Endothelial cell of umbilical vein (primary cell): ENCODE measurements at regions not wholly inside any gene's neighbourhood (a gene's known extent, or its start where the extent isn't known, plus 50 kb on each side); places are given as distances from the start of the nearest gene placed in this dataset.

Source experiments
- BruUV-seq: library from RNA; stranded (reverse); fragments of 400-500 nt; replicated peaks from 2 replicates; lab custom pipeline; 2021; lab: Mats Ljungman, UMichigan
- CTCF ChIA-PET: fragments of 300-600, 350-600 bp; sonication (Branson Sonifier 250); formaldehyde crosslinking; loops from one replicate; lab custom pipeline; 2021; ENCODE audit warnings: antibody characterized with exemption, inconsistent platforms; lab: Charles Lee
- POLR2A ChIA-PET: fragments of 300-600, 350-600 bp; sonication (Branson Sonifier 250); formaldehyde crosslinking; loops from one replicate; lab custom pipeline; 2021; ENCODE audit warnings: antibody characterized with exemption, inconsistent platforms; lab: Charles Lee
- DNase-seq: peaks from one replicate; pipeline ENCODE4 v3.0.0-alpha.2; 2011; ENCODE audit warnings: low read depth, low spot score
- FAIRE-seq: peaks from 2 replicates; lab custom pipeline; 2011; peaks lifted over from hg19 to GRCh38; lab: Jason Lieb, UNC
- H2AFZ ChIP-seq: 2 replicates; pipeline ENCODE4 v1.6.0; 2012; ENCODE audit warnings: low read depth, low read length, control low read depth, inconsistent platforms
- H3K27ac ChIP-seq: 2 replicates; pipeline ENCODE4 v1.5.1; 2011; ENCODE audit warnings: low read depth, mild to moderate bottlenecking, control low read depth, low read length, moderate library complexity; ENCODE audit not compliant: insufficient read depth
- H3K27me3 ChIP-seq, 2 experiments: 2 replicates each; pipeline versions ENCODE4 v1.6.0 to v1.6.1; 2011; ENCODE audit warnings: low read length in 2 of 2, mixed read lengths in 1 of 2; ENCODE audit not compliant: control insufficient read depth in 2 of 2, insufficient read depth in 2 of 2
- H3K36me3 ChIP-seq, 2 experiments: 2 replicates in 1 of 2; 3 replicates in 1 of 2; pipeline ENCODE4 v1.5.1; 2011; ENCODE audit warnings: low read length in 2 of 2, mild to moderate bottlenecking in 1 of 2, moderate library complexity in 1 of 2; ENCODE audit not compliant: control insufficient read depth in 2 of 2, insufficient read depth in 2 of 2; ENCODE audit errors: extremely low read depth in 1 of 2
- H3K4me1 ChIP-seq: 3 replicates; pipeline ENCODE4 v1.5.1; 2011; ENCODE audit warnings: mild to moderate bottlenecking, low read length; ENCODE audit not compliant: control insufficient read depth, insufficient read depth; ENCODE audit errors: extremely low read depth
- H3K4me2 ChIP-seq: 2 replicates; pipeline ENCODE4 v1.6.1; 2011; ENCODE audit warnings: low read length, control low read depth, mixed read lengths; ENCODE audit not compliant: insufficient read depth
- H3K4me3 ChIP-seq, 3 experiments: fragments of 200-600 bp in 1 of 3; sonication (generic), shearing (Covaris generic) in 1 of 3; replicated peaks in 1 of 3; 2 replicates each; pipeline ENCODE4 v1.5.1; 2011 to 2016; ENCODE audit warnings: control low read depth in 3 of 3, low read length in 3 of 3, mild to moderate bottlenecking in 2 of 3, inconsistent platforms in 1 of 3, low read depth in 1 of 3, moderate library complexity in 1 of 3; ENCODE audit not compliant: insufficient read depth in 1 of 3
- H3K79me2 ChIP-seq: 2 replicates; pipeline ENCODE4 v1.6.0; 2012; ENCODE audit warnings: low read length, inconsistent platforms; ENCODE audit not compliant: control insufficient read depth, insufficient read depth
- H3K9ac ChIP-seq: replicated peaks from 2 replicates; pipeline ENCODE3; 2011; ENCODE audit warnings: low read length, control low read depth; ENCODE audit not compliant: insufficient read depth; ENCODE audit errors: extremely low read depth
- H3K9me1 ChIP-seq: replicated peaks from 3 replicates; pipeline ENCODE4 v1.6.0; 2011; ENCODE audit warnings: mild to moderate bottlenecking, low read length; ENCODE audit not compliant: control insufficient read depth, insufficient read depth; ENCODE audit errors: extremely low read depth
- H3K9me3 ChIP-seq: replicated peaks from 2 replicates; pipeline ENCODE4 v1.5.1; 2012; ENCODE audit warnings: low read length, inconsistent platforms; ENCODE audit not compliant: control insufficient read depth, insufficient read depth
- H4K20me1 ChIP-seq: replicated peaks from 2 replicates; pipeline ENCODE3; 2011; ENCODE audit warnings: mild to moderate bottlenecking, low read length; ENCODE audit not compliant: control insufficient read depth, insufficient read depth; ENCODE audit errors: extremely low read depth
- EZH2 ChIP-seq: IDR thresholded peaks from 2 replicates; pipeline ENCODE4 v1.6.1; 2012; ENCODE audit warnings: borderline replicate concordance, low read depth, mild to moderate bottlenecking, moderate library complexity, low read length, inconsistent platforms; ENCODE audit not compliant: severe bottlenecking
- FOS ChIP-seq: IDR thresholded peaks from 2 replicates; pipeline ENCODE4 v1.6.1; 2011; ENCODE audit warnings: mild to moderate bottlenecking, low read length, moderate library complexity, borderline replicate concordance; ENCODE audit not compliant: insufficient read depth
- GATA2 ChIP-seq: IDR thresholded peaks from 2 replicates; pipeline ENCODE4 v1.7.0; 2011; ENCODE audit warnings: low read depth, mild to moderate bottlenecking, moderate library complexity, mixed read lengths, low read length; ENCODE audit not compliant: insufficient read length, insufficient read depth
- JUN ChIP-seq: IDR thresholded peaks from 2 replicates; pipeline ENCODE4 v1.6.1; 2011; ENCODE audit warnings: borderline replicate concordance, low read depth; ENCODE audit not compliant: insufficient read length, insufficient read depth
- MYC ChIP-seq: IDR thresholded peaks from one replicate; pipeline ENCODE4 v1.6.1; 2011; ENCODE audit warnings: mild to moderate bottlenecking, low read depth, low read length
- POLR2A ChIP-seq: IDR thresholded peaks from 2 replicates; pipeline ENCODE4 v1.6.1; 2012; ENCODE audit warnings: low read depth, mild to moderate bottlenecking, control low read depth, low read length
- POLR2AphosphoS5 ChIP-seq: IDR thresholded peaks from 2 replicates; pipeline ENCODE4 v1.6.1; 2012; ENCODE audit warnings: low read depth, mild to moderate bottlenecking, control low read depth, low read length, moderate library complexity; ENCODE audit not compliant: insufficient read depth
- dilution Hi-C: fragments of 300-500 bp; cut with MboI; formaldehyde crosslinking; loops from one replicate; pipeline ENCODE4 v1.15.0; 2019; ENCODE audit warnings: low sequenced_read_pairs; ENCODE audit not compliant: extremely low pct_ligation_motif_present
- intact Hi-C: fragments of 100-400 bp; cut with micrococcal nuclease; formaldehyde crosslinking; loops from one replicate; pipeline ENCODE4 v1.10.0; 2022
- TF ChIP-seq, protein P1 (sequence below): IDR thresholded peaks from 2 replicates; pipeline ENCODE4 v1.6.1; 2011; ENCODE audit not compliant: insufficient read depth, insufficient read length
- TF ChIP-seq, protein P2 (sequence below), 2 donors: IDR thresholded peaks; 1 replicate in 1 of 2; 2 replicates in 1 of 2; pipeline ENCODE4 v1.5.1; 2011; ENCODE audit warnings: low read length in 2 of 2, mild to moderate bottlenecking in 2 of 2, moderate library complexity in 2 of 2, control low read depth in 1 of 2, inconsistent platforms in 1 of 2, low read depth in 1 of 2; ENCODE audit not compliant: insufficient read depth in 1 of 2; ENCODE audit errors: extremely low read depth in 1 of 2

DNA sequence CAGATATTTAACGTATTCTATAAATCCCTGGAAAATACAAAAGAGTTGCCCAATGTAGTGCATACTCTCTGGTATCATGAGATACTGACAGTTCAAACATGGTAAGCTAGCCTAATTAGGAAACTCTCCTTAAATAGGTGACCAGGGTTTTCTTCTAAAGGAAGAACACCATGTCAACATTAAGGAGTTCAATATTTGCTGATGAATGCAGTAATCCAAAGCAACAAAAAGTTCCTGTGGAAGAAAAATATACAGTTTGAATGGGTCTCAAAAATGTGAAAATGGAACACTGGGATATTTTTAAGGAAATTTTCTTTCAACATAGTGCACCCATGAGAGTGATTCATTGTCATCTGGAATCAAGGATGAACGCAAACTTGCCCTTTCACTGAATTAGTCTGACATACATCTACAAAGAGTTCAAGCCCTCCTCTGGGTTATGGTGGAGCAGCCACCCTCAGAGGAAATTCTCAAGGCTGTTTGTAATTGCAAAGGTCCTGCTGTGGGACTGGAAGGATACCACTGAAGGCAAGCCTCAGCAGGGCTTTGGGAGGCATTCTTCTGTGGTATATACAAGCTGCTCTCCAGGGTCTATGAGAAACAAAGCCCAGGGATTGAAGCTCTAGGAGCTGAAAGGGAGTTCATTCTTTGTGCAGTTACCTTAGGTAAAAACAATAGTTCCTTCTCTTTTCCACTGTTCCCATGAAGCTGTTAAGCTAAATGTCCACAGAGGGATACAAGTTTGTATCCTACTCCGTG is 700.3 kb downstream of the TUSC7 start:
- no TSS peak for BruUV-seq
- DNase-seq (no peak), FAIRE-seq (no peak)
- Histone ChIP-seq H3K4me1 (no peaks in the 10 kb centered on the region), H3K4me3 (no peak overlapping the region), H4K20me1 (no peaks in the 10 kb centered on the region), H3K27me3 (no peaks in the 10 kb centered on the region), H3K9me3 (no peaks in the 10 kb centered on the region), H3K4me2 (no peak overlapping the region), H3K9ac (no peak overlapping the region), H2AFZ (no peak overlapping the region), H3K36me3 (no peaks in the 10 kb centered on the region), H3K9me1 (peaks cover 2% of the 10 kb centered on the region), H3K27ac (no peak overlapping the region), H3K79me2 (no peaks in the 10 kb centered on the region)
- no peak for TF ChIP-seq MYC
- no peak for TF ChIP-seq GATA2
- TF ChIP-seq, protein P1, sequence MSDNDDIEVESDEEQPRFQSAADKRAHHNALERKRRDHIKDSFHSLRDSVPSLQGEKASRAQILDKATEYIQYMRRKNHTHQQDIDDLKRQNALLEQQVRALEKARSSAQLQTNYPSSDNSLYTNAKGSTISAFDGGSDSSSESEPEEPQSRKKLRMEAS, result no peak
- TF ChIP-seq EZH2, result no peak
- no peak for TF ChIP-seq POLR2AphosphoS5
- TF ChIP-seq POLR2A, result no peak
- TF ChIP-seq, protein P2, sequence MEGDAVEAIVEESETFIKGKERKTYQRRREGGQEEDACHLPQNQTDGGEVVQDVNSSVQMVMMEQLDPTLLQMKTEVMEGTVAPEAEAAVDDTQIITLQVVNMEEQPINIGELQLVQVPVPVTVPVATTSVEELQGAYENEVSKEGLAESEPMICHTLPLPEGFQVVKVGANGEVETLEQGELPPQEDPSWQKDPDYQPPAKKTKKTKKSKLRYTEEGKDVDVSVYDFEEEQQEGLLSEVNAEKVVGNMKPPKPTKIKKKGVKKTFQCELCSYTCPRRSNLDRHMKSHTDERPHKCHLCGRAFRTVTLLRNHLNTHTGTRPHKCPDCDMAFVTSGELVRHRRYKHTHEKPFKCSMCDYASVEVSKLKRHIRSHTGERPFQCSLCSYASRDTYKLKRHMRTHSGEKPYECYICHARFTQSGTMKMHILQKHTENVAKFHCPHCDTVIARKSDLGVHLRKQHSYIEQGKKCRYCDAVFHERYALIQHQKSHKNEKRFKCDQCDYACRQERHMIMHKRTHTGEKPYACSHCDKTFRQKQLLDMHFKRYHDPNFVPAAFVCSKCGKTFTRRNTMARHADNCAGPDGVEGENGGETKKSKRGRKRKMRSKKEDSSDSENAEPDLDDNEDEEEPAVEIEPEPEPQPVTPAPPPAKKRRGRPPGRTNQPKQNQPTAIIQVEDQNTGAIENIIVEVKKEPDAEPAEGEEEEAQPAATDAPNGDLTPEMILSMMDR (IDR thresholded peaks at IDR 0.05; ENCODE audit: extremely low read depth in 1 of 2, insufficient read depth in 1 of 2, low read depth in 1 of 2, low read length in 2 of 2), result no peak
- TF ChIP-seq FOS, result no peak
- no peak for TF ChIP-seq JUN
- intact Hi-C loops, result loop anchor here (10.0 kb wide), 1 partner anchor 585 kb away; no protein-coding TSS in a partner anchor
- CTCF ChIA-PET, result interaction anchor here (1.1 to 2.2 kb wide), 4 partner anchors 309 to 489 kb away, joined by 3 to 8 read pairs (median 4); no protein-coding TSS in a partner anchor
- POLR2A ChIA-PET, result no interaction called here
- dilution Hi-C loops, result no loop called here
